NT2/D1 (cell line): ENCODE measurements at regions not wholly inside any gene's neighbourhood (a gene's known extent, or its start where the extent isn't known, plus 50 kb on each side); places are given as distances from the start of the nearest gene placed in this dataset.

Experiments used
- DNase-seq: peaks from one replicate; pipeline ENCODE4 v3.0.0-alpha.2; 2011; ENCODE audit warnings: low read depth, low spot score
- H3K27me3 ChIP-seq: 2 replicates; pipeline ENCODE4 v1.6.0; 2011; ENCODE audit warnings: mild to moderate bottlenecking; ENCODE audit not compliant: insufficient read length, insufficient read depth
- H3K36me3 ChIP-seq: 2 replicates; pipeline ENCODE4 v1.6.1; 2011; ENCODE audit warnings: mild to moderate bottlenecking, low read length, mixed read lengths; ENCODE audit not compliant: insufficient read depth, insufficient read length
- H3K4me1 ChIP-seq: 2 replicates; pipeline ENCODE4 v1.5.1; 2011; ENCODE audit not compliant: insufficient read depth, insufficient read length
- H3K4me3 ChIP-seq: 2 replicates; pipeline ENCODE4 v1.5.1; 2011; ENCODE audit warnings: low read depth; ENCODE audit not compliant: insufficient read length
- H3K9ac ChIP-seq: 2 replicates; pipeline ENCODE4 v1.6.0; 2011; ENCODE audit warnings: low read depth; ENCODE audit not compliant: insufficient read length
- H3K9me3 ChIP-seq: 2 replicates; pipeline ENCODE4 v1.5.1; 2011; ENCODE audit warnings: mild to moderate bottlenecking, low read length; ENCODE audit not compliant: insufficient read depth
- SUZ12 ChIP-seq: IDR thresholded peaks from 2 replicates; pipeline ENCODE4 v1.6.1; 2011; ENCODE audit not compliant: insufficient read length, insufficient read depth; ENCODE audit errors: extremely low read depth
- YY1 ChIP-seq: IDR thresholded peaks from 2 replicates; pipeline ENCODE4 v1.6.1; 2011; ENCODE audit not compliant: insufficient read length, insufficient read depth
- ZNF274 ChIP-seq: IDR thresholded peaks from 2 replicates; pipeline ENCODE4 v1.6.1; 2011; ENCODE audit warnings: mild to moderate bottlenecking, low read depth, low read length

DNA sequence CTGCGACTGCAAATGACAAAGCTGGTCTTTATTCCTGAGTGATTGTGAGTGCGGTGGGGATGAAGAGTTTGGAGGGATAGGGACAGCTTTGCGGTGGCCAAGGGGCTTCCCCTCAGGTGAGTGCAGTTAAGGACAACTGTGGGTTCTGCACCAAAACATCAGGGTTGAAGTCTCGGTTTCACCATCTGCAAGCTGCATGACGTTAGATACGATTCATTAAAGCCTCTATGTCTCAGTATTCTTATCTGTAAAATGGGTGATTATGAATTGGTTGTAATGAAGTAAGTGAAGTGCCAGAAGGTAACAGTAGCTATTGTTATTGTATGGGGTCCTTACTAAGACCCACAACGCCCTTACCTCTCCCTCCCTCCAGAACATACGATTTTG, 226.8 kb upstream of the DAPK1 start:
- TF ChIP-seq YY1, result no peak
- no peak for TF ChIP-seq SUZ12
- no peak for TF ChIP-seq ZNF274
- H3K27me3 ChIP-seq, result no peaks in the 10 kb centered on the region
- H3K36me3 ChIP-seq, result no peaks in the 10 kb centered on the region

DNA sequence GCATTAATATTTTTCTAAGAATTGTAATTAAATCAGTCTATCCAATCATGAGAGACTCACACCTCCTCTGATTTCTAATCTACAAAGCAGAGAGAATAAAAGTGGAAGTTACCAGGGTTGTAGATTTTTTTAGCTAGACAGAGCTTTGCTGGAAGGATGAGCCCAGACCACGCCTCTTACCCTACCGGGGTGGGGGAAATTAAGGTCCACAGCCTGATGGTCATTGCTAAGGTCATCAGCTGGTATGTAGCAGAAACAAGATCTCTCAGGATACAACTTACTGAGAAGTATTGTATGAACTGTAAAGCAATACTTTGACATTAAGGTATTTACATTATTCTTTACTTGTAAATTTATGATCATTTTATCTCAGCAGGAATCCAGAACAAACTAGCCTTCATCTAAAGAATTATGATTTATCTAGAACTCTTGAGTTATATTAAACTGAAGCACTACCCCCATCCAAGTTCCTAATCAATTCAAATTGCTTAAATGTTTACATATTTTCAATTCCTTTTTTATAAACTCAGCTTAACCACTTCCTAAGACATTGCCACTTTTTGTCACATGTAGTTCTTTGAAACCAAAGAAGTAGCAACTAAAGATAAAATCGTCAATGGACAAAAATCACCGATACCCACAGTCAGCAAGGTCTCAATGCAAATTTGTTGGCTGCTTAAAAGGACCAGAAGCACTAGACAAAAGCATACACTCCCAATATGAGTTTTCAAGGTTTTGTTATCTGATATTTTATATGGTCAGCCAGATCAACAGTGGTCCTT, 225.8 kb upstream of the DAPK1 start:
- Histone ChIP-seq H3K27me3 (no peaks in the 10 kb centered on the region), H3K9me3 (no peaks in the 10 kb centered on the region), H3K9ac (no peak overlapping the region), H3K4me3 (no peak overlapping the region), H3K36me3 (no peaks in the 10 kb centered on the region), H3K4me1 (peaks cover 4% of the 10 kb centered on the region)
- TF ChIP-seq SUZ12, result no peak
- TF ChIP-seq YY1, result no peak
- TF ChIP-seq ZNF274, result no peak
- DNase-seq, result no peak

More for the DNA sequence above, 226.8 kb upstream of the DAPK1 start:
- Histone ChIP-seq H3K9ac (no peak overlapping the region), H3K4me3 (no peak overlapping the region), H3K9me3 (peaks cover 6% of the 10 kb centered on the region; the same call in 1 of the 2 replicates), H3K4me1 (peaks cover 4% of the 10 kb centered on the region)
- no peak for DNase-seq

DNA sequence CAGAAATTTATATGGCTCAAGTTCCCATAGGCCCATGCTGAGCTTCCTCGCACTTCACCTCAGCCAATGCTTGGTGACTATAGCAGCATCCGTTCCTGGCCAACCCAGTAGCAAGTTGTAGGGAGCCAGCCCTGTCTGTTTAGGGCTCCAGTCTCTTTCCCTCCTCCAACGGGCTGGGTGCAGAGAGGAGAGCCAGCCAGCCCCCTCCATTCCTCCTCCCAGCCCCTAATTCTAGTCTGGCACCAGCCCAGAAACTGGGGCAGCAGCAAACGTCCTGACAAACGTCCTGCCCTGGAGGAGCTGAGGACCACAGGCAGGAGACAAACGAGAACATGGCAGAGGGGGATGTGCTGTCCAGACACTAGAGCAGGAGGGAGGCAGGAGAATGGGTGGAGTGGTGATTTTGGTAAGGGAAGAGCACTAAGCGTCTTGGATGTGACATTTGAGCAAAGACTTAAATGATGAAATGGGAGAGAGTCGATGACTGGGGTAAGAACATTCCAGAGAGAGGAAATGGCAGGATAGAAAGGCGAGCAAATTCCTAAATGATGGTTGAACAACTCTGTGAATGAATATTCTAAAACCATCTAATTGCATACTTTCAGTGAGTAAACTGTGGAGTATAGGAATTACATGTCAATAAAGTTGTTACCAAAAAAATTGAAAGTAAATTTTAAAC, 222.5 kb upstream of the DAPK1 start:
- DNase-seq, result no peak
- peaks cover 4% of the 10 kb centered on the region for H3K4me1 ChIP-seq
- TF ChIP-seq ZNF274 (no peak), YY1 (no peak), SUZ12 (no peak)

DNA sequence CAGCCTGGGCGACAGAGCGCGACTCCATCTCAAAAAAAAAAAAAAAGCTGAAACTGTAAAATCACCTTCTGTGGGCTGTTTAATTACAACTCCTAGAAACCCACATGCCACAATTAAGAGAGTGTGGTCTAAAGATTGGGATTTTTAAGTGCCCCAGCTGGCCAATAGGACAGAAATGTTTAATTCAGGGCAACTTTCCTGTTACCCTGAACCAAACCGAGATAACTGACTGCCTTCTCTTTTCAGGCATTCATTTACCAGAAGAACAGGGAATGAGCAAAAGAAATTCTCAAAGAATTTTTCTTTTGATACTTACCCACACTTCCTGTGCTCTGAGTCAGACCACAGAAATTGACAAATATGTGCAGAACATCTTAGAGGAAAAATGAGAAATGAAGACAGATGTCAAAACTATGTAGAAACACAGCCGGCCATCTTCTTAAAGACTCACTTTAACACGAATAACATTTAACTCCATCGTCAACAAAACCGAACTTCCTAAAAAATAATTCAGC, 221.3 kb upstream of the DAPK1 start:
- Histone ChIP-seq H3K9ac (no peak overlapping the region), H3K4me1 (no peaks in the 10 kb centered on the region), H3K36me3 (no peaks in the 10 kb centered on the region), H3K27me3 (no peaks in the 10 kb centered on the region), H3K9me3 (no peaks in the 10 kb centered on the region), H3K4me3 (no peak overlapping the region)
- TF ChIP-seq SUZ12, result no peak
- no peak for TF ChIP-seq YY1
- no peak for DNase-seq

More for the DNA sequence above, 222.5 kb upstream of the DAPK1 start:
- H3K4me3 ChIP-seq, result no peak overlapping the region
- no peak overlapping the region for H3K9ac ChIP-seq
- no peaks in the 10 kb centered on the region for H3K36me3 ChIP-seq
- H3K27me3 ChIP-seq, result no peaks in the 10 kb centered on the region
- no peaks in the 10 kb centered on the region for H3K9me3 ChIP-seq

GRCh38 chr9:87276851-87277261, 220.8 kb upstream of the DAPK1 start:
- H3K9me3 ChIP-seq, result no peaks in the 10 kb centered on the region
- DNase-seq, result no peak
- H3K36me3 ChIP-seq, result no peaks in the 10 kb centered on the region
- no peak overlapping the region for H3K9ac ChIP-seq
- TF ChIP-seq YY1 (no peak), SUZ12 (no peak), ZNF274 (no peak)
- H3K4me1 ChIP-seq, result no peaks in the 10 kb centered on the region
- no peaks in the 10 kb centered on the region for H3K27me3 ChIP-seq
- H3K4me3 ChIP-seq, result no peak overlapping the region

- no peak overlapping the region for H3K9ac ChIP-seq
- H3K4me1 ChIP-seq, result no peaks in the 10 kb centered on the region
- H3K9me3 ChIP-seq, result no peaks in the 10 kb centered on the region
- no peaks in the 10 kb centered on the region for H3K36me3 ChIP-seq
- DNase-seq, result no peak
- no peaks in the 10 kb centered on the region for H3K27me3 ChIP-seq
- no peak for TF ChIP-seq SUZ12
- TF ChIP-seq YY1, result no peak
- no peak for TF ChIP-seq ZNF274
- no peak overlapping the region for H3K4me3 ChIP-seq
These were observed 220.3 kb upstream of the DAPK1 start for GRCh38 chr9:87277346-87277745.

- H3K9ac ChIP-seq, result no peak overlapping the region
- no peak for DNase-seq
- H3K9me3 ChIP-seq, result no peaks in the 10 kb centered on the region
- H3K36me3 ChIP-seq, result no peaks in the 10 kb centered on the region
- H3K27me3 ChIP-seq, result no peaks in the 10 kb centered on the region
- no peak overlapping the region for H3K4me3 ChIP-seq
- no peaks in the 10 kb centered on the region for H3K4me1 ChIP-seq
- TF ChIP-seq YY1 (no peak), ZNF274 (no peak), SUZ12 (no peak)
These were observed 218.5 kb upstream of the DAPK1 start for GRCh38 chr9:87278971-87279733.
